Left ventricle myocardium inferior (tissue), 1 donor: ENCODE measurements at regions not wholly inside any gene's neighbourhood (a gene's known extent, or its start where the extent isn't known, plus 50 kb on each side); places are given as distances from the start of the nearest gene placed in this dataset.

ENCODE experiments used
- DNase-seq: peaks from one replicate; pipeline ENCODE4 v3.0.0-alpha.2; 2020
- H3K27ac ChIP-seq: fragments of 200-600 bp; replicated peaks from 2 replicates; pipeline ENCODE4 v1.8.0; 2021
- H3K27me3 ChIP-seq: fragments of 200-600 bp; 2 replicates; pipeline ENCODE4 v1.8.0; 2021; ENCODE audit warnings: low read depth
- H3K36me3 ChIP-seq: fragments of 200-600 bp; 2 replicates; pipeline ENCODE4 v1.8.0; 2021
- H3K4me1 ChIP-seq: fragments of 200-600 bp; 2 replicates; pipeline ENCODE4 v1.8.0; 2021
- H3K4me3 ChIP-seq: fragments of 200-600 bp; 2 replicates; pipeline ENCODE4 v1.8.0; 2021; ENCODE audit warnings: mild to moderate bottlenecking, moderate library complexity
- H3K9me3 ChIP-seq: fragments of 200-600 bp; replicated peaks from 2 replicates; pipeline ENCODE4 v1.8.0; 2021
- intact Hi-C: fragments of 100-400 bp; cut with micrococcal nuclease; formaldehyde crosslinking; loops from one replicate; pipeline ENCODE4 v1.11.0; 2022
- TF ChIP-seq, protein P1 (sequence below): fragments of 200-600 bp; IDR thresholded peaks from 2 replicates; pipeline ENCODE4 v1.8.0; 2021; ENCODE audit warnings: antibody characterized with exemption, mild to moderate bottlenecking, borderline replicate concordance
- donor health status: DM: no; HTN: yes; CAD: no; lungs with severe emphysema.

DNA sequence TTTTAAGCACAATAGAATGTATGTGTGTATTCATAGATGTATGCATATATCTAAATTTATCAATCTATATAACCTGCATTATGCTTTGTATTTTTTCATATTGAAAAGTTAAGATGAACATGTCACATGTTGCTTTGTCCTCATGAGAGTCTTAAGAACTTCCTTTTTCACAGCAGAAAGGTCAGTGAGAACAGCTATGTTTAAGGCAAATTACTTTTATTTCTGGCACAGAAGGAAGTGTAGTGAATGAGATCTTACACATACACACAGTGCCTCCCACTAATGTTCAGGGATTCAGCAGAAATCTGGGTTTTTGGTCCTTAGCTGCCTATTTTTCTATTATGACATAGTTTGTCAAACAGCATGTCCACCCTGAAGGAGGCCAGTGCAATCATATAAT is 134.8 kb downstream of the TMEM26 start:
- H3K9me3 ChIP-seq = peaks cover 8% of the 10 kb centered on the region
- no peaks in the 10 kb centered on the region for H3K27me3 ChIP-seq
- H3K27ac ChIP-seq = no peak overlapping the region
- TF ChIP-seq, protein P1, sequence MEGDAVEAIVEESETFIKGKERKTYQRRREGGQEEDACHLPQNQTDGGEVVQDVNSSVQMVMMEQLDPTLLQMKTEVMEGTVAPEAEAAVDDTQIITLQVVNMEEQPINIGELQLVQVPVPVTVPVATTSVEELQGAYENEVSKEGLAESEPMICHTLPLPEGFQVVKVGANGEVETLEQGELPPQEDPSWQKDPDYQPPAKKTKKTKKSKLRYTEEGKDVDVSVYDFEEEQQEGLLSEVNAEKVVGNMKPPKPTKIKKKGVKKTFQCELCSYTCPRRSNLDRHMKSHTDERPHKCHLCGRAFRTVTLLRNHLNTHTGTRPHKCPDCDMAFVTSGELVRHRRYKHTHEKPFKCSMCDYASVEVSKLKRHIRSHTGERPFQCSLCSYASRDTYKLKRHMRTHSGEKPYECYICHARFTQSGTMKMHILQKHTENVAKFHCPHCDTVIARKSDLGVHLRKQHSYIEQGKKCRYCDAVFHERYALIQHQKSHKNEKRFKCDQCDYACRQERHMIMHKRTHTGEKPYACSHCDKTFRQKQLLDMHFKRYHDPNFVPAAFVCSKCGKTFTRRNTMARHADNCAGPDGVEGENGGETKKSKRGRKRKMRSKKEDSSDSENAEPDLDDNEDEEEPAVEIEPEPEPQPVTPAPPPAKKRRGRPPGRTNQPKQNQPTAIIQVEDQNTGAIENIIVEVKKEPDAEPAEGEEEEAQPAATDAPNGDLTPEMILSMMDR = no peak
- no peak overlapping the region for H3K4me3 ChIP-seq
- H3K4me1 ChIP-seq = no peaks in the 10 kb centered on the region
- intact Hi-C loops = no loop called here
- no peak for DNase-seq
- no peaks in the 10 kb centered on the region for H3K36me3 ChIP-seq

DNA sequence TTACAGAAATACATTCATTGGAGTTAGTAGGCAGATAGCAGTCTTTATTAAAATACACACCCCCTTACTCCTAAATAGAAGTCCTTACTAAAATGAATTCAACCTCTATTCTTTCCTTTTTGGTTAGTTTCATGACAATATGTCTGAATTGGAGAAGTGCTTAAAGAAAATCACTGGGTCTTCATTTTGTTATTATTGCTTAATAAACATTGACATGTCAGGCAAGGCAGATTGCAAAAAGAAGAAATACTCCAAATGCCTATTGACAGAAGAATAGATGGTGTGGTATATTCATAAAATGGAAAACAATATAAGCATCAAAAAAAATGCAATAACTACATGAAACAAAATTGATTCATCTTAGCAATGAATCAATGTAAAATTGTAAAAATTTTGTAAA is 135.5 kb downstream of the TMEM26 start:
- H3K27ac ChIP-seq = no peak overlapping the region
- H3K27me3 ChIP-seq = no peaks in the 10 kb centered on the region
- no peaks in the 10 kb centered on the region for H3K4me1 ChIP-seq
- no peaks in the 10 kb centered on the region for H3K36me3 ChIP-seq
- TF ChIP-seq, protein P1 = no peak
- no peak overlapping the region for H3K4me3 ChIP-seq
- peaks cover 8% of the 10 kb centered on the region for H3K9me3 ChIP-seq
- intact Hi-C loops = no loop called here
- no peak for DNase-seq

DNA sequence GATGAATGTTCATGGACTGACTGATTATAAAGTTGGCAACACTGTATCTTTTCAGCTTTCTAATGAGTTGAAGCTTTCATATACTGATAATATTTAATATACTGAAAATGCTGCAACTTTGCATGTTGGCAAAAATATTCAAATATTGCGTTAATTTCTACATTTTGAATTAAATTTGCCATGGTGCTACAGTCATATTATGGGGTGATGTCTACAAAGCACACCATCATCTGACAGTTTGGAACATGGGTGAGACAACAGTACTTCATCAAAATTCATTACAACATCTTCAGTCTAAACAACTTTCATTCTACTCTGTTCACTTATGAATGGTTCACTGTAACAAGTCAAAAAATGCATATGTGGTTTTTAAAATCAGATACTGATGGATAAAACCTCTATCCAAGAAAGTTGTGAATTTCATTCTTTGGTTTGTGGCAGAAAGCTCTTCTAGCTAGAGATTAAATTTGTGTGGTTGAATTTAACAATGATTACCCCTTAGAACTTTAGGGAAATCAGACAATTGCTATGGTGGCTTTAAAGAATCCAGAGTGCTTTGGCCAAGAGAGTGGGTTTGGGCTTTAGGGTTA is 136.4 kb downstream of the TMEM26 start:
- Histone ChIP-seq H3K9me3 (peaks cover 8% of the 10 kb centered on the region), H3K36me3 (no peaks in the 10 kb centered on the region), H3K4me1 (no peaks in the 10 kb centered on the region), H3K27ac (no peak overlapping the region), H3K27me3 (no peaks in the 10 kb centered on the region), H3K4me3 (no peak overlapping the region)
- intact Hi-C loops = no loop called here
- DNase-seq = no peak
- TF ChIP-seq, protein P1 = no peak

DNA sequence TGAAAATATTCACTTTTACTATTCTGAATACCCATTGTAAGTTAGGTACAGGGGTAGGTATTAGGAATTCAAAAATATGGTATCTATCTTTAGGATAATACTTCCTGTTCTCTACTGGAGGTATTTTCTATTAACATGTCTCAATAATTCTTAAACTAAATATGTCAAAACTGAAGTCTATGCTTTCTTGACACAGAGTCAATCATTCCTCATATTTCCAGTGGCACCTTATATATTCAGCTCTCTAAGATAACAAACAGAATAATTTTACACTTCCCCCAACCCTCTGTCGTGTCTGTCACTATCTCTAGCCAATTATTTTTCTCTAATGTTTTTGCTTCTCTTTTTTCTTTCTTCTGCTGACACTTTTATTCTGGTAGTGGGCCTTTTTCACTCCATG is 138.9 kb downstream of the TMEM26 start:
- intact Hi-C loops = no loop called here
- H3K4me1 ChIP-seq = no peaks in the 10 kb centered on the region
- H3K9me3 ChIP-seq = peaks cover 8% of the 10 kb centered on the region
- no peak overlapping the region for H3K4me3 ChIP-seq
- H3K27ac ChIP-seq = no peak overlapping the region
- no peaks in the 10 kb centered on the region for H3K27me3 ChIP-seq
- TF ChIP-seq, protein P1 = no peak
- no peak for DNase-seq
- H3K36me3 ChIP-seq = no peaks in the 10 kb centered on the region

DNA sequence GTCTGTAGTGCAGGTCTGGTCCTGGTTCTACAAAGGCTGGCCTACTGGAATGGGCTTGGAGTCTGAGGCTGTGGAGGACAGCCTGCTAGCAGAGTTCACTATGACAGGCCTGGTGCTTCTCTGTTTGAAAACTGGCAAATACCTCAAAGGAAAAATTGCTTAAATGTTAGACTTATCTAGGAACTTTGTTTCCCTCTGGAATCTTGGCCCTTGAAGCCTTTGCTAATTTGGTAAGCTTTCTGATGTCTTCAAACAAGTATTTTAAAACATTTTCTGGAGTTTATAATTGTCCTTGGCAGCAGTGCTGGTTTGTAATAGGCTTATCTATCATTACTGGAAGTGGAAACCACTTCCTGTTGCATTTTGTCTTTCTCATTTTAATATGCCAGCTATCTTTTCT is 139.7 kb downstream of the TMEM26 start:
- Histone ChIP-seq H3K36me3 (no peaks in the 10 kb centered on the region), H3K27me3 (no peaks in the 10 kb centered on the region), H3K4me3 (no peak overlapping the region), H3K4me1 (no peaks in the 10 kb centered on the region), H3K9me3 (peaks cover 8% of the 10 kb centered on the region), H3K27ac (no peak overlapping the region)
- intact Hi-C loops = no loop called here
- DNase-seq = no peak
- TF ChIP-seq, protein P1 = no peak
